GM12878 (cell line): ENCODE measurements at regions not wholly inside any gene's neighbourhood (a gene's known extent, or its start where the extent isn't known, plus 50 kb on each side); places are given as distances from the start of the nearest gene placed in this dataset.

ENCODE experiments used
- NFYB ChIP-seq: IDR thresholded peaks from 2 replicates; pipeline ENCODE4 v1.6.1; 2011; ENCODE audit warnings: low read depth, mild to moderate bottlenecking, low read length, improper control_type of control experiment, moderate library complexity; ENCODE audit not compliant: insufficient read depth
- YY1 ChIP-seq: IDR thresholded peaks from 2 replicates; pipeline ENCODE4 v1.6.1; 2011; ENCODE audit warnings: low read depth, mild to moderate bottlenecking, low read length
- ZNF217 ChIP-seq: fragments of 450-650 bp; IDR thresholded peaks from 2 replicates; pipeline ENCODE4 v1.6.1; 2017; ENCODE audit warnings: antibody characterized with exemption, mild to moderate bottlenecking
- TF ChIP-seq, protein P1 (sequence below), 3 experiments: IDR thresholded peaks in 2 of 3; conservative IDR thresholded peaks in 1 of 3; 2 replicates each; pipeline ENCODE4 v1.5.1; 2011; ENCODE audit warnings: low read depth in 3 of 3, low read length in 3 of 3, mild to moderate bottlenecking in 3 of 3, control low read depth in 2 of 3, moderate library complexity in 2 of 3, inconsistent platforms in 1 of 3, mixed read lengths in 1 of 3; ENCODE audit not compliant: control insufficient read depth in 2 of 3, insufficient read depth in 1 of 3; ENCODE audit errors: extremely low read depth in 1 of 3
- TF ChIP-seq, protein P2 (sequence below): fragments of 450-650 bp; IDR thresholded peaks from 2 replicates; pipeline ENCODE4 v1.6.1; 2016; ENCODE audit warnings: mild to moderate bottlenecking, moderate library complexity, borderline replicate concordance

DNA sequence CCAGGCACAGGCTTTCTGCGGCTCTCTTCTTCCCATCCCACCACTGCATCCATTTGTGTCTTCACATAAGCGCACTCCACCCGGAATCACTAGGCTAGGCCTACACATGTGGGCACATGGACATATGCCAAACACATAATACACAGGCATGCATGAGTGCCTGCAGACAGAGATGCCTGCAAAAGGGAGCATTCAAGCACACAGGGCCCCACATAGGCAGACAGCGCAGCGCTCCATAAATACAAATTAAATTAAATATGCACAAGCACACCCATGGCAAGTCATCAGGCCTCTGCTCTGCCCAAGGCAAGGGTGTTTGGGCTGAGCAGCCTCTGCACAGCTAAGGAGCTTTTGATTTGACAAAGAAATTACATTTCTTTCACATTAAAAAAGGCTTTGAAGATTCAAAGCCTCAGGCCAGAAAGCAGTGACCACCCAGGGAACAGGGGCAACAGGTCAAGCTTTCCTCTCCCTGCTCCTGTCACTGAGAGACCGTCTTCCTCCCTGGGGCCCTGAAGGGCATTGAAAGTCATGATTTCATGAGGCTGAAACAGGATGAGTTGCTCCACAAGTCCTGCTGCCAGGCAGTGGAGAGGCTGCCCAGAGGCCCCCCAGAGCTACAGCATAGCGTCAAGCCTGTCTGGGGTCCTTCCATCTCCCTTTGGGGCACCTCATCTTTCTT is 134.2 kb upstream of the LRFN2 start:
- TF ChIP-seq YY1: no peak
- TF ChIP-seq, protein P1, sequence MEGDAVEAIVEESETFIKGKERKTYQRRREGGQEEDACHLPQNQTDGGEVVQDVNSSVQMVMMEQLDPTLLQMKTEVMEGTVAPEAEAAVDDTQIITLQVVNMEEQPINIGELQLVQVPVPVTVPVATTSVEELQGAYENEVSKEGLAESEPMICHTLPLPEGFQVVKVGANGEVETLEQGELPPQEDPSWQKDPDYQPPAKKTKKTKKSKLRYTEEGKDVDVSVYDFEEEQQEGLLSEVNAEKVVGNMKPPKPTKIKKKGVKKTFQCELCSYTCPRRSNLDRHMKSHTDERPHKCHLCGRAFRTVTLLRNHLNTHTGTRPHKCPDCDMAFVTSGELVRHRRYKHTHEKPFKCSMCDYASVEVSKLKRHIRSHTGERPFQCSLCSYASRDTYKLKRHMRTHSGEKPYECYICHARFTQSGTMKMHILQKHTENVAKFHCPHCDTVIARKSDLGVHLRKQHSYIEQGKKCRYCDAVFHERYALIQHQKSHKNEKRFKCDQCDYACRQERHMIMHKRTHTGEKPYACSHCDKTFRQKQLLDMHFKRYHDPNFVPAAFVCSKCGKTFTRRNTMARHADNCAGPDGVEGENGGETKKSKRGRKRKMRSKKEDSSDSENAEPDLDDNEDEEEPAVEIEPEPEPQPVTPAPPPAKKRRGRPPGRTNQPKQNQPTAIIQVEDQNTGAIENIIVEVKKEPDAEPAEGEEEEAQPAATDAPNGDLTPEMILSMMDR (IDR thresholded peaks at IDR 0.05 in 2 of 3, conservative IDR thresholded peaks at IDR 0.05 in 1 of 3; ENCODE audit: control insufficient read depth in 2 of 3, extremely low read depth in 1 of 3, insufficient read depth in 1 of 3, low read depth in 3 of 3, low read length in 3 of 3): no peak
- TF ChIP-seq, protein P2, sequence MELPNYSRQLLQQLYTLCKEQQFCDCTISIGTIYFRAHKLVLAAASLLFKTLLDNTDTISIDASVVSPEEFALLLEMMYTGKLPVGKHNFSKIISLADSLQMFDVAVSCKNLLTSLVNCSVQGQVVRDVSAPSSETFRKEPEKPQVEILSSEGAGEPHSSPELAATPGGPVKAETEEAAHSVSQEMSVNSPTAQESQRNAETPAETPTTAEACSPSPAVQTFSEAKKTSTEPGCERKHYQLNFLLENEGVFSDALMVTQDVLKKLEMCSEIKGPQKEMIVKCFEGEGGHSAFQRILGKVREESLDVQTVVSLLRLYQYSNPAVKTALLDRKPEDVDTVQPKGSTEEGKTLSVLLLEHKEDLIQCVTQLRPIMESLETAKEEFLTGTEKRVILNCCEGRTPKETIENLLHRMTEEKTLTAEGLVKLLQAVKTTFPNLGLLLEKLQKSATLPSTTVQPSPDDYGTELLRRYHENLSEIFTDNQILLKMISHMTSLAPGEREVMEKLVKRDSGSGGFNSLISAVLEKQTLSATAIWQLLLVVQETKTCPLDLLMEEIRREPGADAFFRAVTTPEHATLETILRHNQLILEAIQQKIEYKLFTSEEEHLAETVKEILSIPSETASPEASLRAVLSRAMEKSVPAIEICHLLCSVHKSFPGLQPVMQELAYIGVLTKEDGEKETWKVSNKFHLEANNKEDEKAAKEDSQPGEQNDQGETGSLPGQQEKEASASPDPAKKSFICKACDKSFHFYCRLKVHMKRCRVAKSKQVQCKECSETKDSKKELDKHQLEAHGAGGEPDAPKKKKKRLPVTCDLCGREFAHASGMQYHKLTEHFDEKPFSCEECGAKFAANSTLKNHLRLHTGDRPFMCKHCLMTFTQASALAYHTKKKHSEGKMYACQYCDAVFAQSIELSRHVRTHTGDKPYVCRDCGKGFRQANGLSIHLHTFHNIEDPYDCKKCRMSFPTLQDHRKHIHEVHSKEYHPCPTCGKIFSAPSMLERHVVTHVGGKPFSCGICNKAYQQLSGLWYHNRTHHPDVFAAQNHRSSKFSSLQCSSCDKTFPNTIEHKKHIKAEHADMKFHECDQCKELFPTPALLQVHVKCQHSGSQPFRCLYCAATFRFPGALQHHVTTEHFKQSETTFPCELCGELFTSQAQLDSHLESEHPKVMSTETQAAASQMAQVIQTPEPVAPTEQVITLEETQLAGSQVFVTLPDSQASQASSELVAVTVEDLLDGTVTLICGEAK: no peak
- no peak for TF ChIP-seq NFYB
- no peak for TF ChIP-seq ZNF217
